ENCODE measurements at regions not wholly inside any gene's neighbourhood (a gene's known extent, or its start where the extent isn't known, plus 50 kb on each side); places are given as distances from the start of the nearest gene placed in this dataset.

- TF ChIP-seq POLR2AphosphoS5 (IDR thresholded peaks at IDR 0.05; ENCODE audit: low read depth, low read length) (no peak), POLR2A (IDR thresholded peaks at IDR 0.05; ENCODE audit: low read depth, low read length) (no peak), TAF1 (IDR thresholded peaks at IDR 0.05; ENCODE audit: low read depth, low read length) (no peak), PAX5 (IDR thresholded peaks at IDR 0.05; ENCODE audit: insufficient read depth, low read length, severe bottlenecking) (no peak), SPI1 (IDR thresholded peaks at IDR 0.05; ENCODE audit: low read depth, low read length) (no peak)
Measured at GRCh38 chr4:152074088-152074437, 313.3 kb upstream of the GATB start.

Measured in GM12891 (cell line).